ENCODE measurements at regions not wholly inside any gene's neighbourhood (a gene's known extent, or its start where the extent isn't known, plus 50 kb on each side); places are given as distances from the start of the nearest gene placed in this dataset.

GRCh38 chr11:49851511-49851910 is 100.7 kb upstream of the OR4C13 start:
- no peak for TF ChIP-seq ZBTB7B (CRISPR knock-in tag; IDR thresholded peaks at IDR 0.05)
- TF ChIP-seq ZNF276 (CRISPR knock-in tag; IDR thresholded peaks at IDR 0.05; ENCODE audit: low read depth): no peak
- TF ChIP-seq ZNF556 (CRISPR knock-in tag; IDR thresholded peaks at IDR 0.05; ENCODE audit: borderline replicate concordance): no peak
- TF ChIP-seq ZFP82 (CRISPR knock-in tag; IDR thresholded peaks at IDR 0.05; ENCODE audit: borderline replicate concordance): no peak
- no peak for TF ChIP-seq SMAD3 (CRISPR knock-in tag; IDR thresholded peaks at IDR 0.05)
- TF ChIP-seq ATF2 (CRISPR knock-in tag; IDR thresholded peaks at IDR 0.05): no peak
- TF ChIP-seq ZBTB40 (IDR thresholded peaks at IDR 0.05): no peak
- TF ChIP-seq ZBTB40 (CRISPR knock-in tag; IDR thresholded peaks at IDR 0.05): no peak
- TF ChIP-seq ZNF274 (CRISPR knock-in tag; IDR thresholded peaks at IDR 0.05): no peak
- TF ChIP-seq NPAS2 (CRISPR knock-in tag; IDR thresholded peaks at IDR 0.05; ENCODE audit: borderline replicate concordance): no peak
- no peak for TF ChIP-seq CTCF (CRISPR knock-in tag; IDR thresholded peaks at IDR 0.05)

Data from HepG2 (cell line).